NCI-H345 (cell line): ENCODE measurements at regions not wholly inside any gene's neighbourhood (a gene's known extent, or its start where the extent isn't known, plus 50 kb on each side); places are given as distances from the start of the nearest gene placed in this dataset.
A peak's percentile ranks its signal among the peaks of the same experiment; 100 is the strongest.

Experiments used
- DNase-seq: peaks from one replicate; lab custom pipeline; 2025; lab: John Stamatoyannopoulos, UW

DNA sequence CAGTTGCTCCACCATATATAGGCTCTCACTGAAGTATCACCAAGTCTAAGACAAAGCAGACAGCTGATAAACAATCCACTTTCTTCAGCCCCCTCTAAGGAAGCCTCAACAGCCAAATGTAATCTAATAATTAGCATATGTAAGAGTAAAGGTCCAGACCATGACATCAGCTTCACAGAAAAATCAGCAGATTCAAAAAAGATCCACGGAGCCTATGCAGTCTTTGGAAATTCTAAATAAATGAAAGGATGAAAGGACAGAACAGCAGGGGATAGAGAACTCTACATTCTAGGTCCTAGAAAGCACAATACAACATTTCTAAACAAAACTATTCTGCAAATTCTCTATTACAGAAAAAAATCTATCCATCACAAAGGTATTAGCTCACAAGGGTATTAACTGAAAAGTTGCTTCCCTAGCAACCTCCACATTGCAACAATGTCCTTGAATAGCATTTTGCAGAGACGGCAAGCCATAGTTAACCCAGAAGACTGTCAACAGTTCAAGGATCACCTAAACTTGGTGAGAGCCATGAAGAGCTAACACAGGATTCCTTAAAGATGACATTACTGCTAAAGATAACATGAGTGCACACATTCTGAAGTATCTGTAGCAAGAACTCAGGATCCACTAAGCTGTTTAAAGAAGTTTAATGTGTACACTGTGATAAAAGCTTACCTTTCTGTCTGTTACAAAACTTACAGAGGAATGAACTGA, 74.3 kb downstream of the SIPA1L2 start:
- DNase-seq: no peak

DNA sequence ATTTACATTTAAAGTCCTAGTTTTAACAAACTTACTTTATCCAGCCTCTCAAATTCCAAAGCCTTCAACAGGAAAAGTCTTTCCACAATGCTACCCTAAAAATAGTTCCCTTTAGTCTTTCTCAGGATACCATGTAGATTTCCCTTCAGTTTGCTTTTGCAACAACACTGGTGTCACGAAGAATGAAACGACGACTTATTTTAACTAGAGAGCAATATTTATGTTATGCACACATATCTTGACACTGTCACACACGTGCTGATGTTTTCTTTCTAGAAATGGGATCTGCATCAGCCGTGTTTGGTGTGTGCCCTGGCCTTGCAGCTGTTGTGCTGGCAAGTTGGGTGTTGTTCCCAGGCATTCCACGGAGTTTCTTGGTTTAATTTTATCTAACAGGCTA, 75.5 kb downstream of the SIPA1L2 start:
- DNase-seq: no peak

- DNase-seq: no peak
Measured at GRCh38 chr1:232553809-232554208, 76.1 kb downstream of the SIPA1L2 start.

- no peak for DNase-seq
Measured at GRCh38 chr1:232553050-232553754, 76.7 kb downstream of the SIPA1L2 start.

- DNase-seq: no peak
Measured at GRCh38 chr1:232551386-232551785, 78.5 kb downstream of the SIPA1L2 start.

- DNase-seq: no peak
Measured at GRCh38 chr1:232550007-232550406, 79.9 kb downstream of the SIPA1L2 start.

DNA sequence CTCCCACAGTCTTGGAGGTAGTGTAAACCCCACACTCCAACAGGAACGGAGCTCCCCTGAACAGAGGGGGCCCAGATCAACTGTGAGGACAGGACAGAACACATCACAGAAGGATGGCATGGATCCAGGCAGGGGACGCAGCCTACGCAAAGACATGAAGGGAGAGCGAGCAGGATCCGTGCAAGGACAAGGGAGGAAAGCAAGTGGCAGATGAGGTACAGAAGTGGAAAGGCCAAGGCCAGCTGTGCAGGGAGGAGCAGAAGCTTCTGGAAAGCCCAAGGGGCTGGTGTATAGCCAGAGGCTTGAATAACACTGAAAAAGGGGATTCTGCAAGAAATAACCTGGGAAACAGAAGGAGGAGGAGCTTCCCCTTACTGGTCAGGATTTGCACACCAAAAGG, 81.2 kb downstream of the SIPA1L2 start:
- DNase-seq: no peak

GRCh38 chr1:232547938-232548484, 81.9 kb downstream of the SIPA1L2 start:
- peak; percentile 16 for DNase-seq

GRCh38 chr1:232542633-232543593, 87.0 kb downstream of the SIPA1L2 start:
- peak; percentile 73 for DNase-seq

GRCh38 chr1:232538943-232539302, 91.0 kb downstream of the SIPA1L2 start:
- no peak for DNase-seq

DNA sequence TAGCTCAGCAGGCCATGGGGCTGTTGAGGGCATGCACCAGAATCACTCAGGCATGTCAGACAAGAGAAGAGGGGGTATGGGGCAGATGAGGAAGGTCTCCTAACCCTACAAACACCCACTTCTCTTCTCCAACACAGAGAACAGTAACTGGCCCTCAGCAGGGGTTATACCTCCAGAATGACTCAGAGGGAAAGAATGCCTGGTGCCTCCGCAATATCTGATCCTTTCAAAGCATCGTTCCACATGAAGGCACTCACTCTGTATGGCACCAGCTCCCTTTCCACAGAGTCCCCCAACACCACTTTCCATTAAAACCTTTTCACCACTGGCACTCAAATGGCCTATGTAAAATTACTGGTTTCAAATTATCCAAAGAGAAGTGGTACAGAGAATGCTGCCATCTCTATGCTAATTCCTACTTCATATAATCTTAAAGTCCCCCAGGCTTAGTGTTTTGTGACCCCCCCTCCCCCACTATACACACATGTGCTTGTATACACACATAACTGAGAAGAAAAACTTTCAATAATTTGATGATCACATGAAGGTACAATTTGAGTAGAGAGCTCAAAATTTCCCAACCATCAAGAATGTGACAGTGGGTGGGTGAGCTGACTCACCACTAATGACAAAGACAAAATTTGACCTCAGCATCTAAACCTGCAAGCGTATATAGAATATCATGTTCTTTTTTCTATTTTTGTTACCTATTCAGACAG, 91.5 kb downstream of the SIPA1L2 start:
- DNase-seq: peak; percentile 36

DNA sequence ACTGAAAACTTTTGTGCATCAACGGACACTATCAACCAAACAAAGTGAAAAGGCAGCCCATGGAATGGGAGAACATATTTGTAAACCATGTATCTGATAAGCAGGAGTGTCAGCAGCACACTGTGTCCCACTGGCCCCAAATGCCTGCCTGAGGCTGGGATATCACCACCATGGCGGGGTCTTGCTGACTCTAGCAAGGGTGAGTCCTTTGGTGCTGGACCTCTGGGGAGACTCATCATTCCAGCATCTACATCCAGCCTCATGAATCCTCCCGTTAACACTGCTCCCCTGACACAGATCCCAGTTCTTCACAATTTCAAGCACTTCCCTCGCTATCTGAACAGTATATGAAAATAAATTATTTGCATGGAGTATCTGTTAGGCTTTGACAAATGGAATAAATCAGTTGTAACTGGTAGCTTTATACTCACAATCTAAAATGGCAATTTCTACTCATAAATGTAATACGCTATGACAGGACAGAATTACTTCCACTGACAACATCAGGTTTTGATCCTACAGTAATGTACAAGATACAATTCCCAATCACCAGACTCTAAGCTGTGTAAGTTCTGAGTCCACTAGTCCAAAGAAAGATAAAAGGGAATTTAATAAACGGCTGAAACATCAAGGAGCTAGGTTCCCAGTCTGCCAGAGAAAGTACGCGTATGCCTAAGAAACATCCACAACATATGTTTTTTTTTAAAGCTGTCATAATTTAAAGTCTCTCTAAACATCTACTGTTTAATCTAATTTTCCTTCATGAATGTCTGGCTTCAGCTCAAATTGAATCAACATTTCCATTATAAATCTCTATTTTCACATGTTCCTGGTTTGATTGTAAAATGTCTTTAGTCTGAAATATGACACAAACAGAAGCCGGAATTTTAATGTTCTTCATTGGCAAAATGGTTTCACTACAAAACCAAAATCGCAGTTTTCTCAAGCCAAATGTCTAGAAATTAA, 95.1 kb downstream of the SIPA1L2 start:
- DNase-seq: no peak

- peak; percentile 23 for DNase-seq
Measured at GRCh38 chr1:232533328-232533727, 96.6 kb downstream of the SIPA1L2 start.

DNA sequence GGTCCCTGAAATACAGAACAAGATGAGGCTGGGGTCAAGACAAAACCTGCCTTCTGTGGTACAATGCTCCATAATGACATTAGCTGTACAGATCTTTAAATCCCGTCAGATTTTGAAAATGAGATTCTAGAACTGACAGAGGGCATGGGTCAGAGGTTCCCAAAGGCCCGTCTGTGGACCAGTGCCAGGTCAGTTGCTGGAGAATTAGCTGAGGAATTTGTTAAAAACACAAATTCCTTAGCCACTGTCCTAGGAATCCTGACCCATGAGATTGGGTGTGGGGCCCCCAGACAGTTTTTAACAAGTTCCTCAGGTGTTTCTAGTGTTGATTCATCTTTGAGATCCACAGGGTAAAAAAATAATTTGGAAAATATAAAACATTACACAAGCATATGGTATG, 97.0 kb downstream of the SIPA1L2 start:
- DNase-seq: no peak

- DNase-seq: no peak
Measured at GRCh38 chr1:232531291-232531690, 98.6 kb downstream of the SIPA1L2 start.

- no peak for DNase-seq
Measured at GRCh38 chr1:232529747-232530146, 100.2 kb downstream of the SIPA1L2 start.

DNA sequence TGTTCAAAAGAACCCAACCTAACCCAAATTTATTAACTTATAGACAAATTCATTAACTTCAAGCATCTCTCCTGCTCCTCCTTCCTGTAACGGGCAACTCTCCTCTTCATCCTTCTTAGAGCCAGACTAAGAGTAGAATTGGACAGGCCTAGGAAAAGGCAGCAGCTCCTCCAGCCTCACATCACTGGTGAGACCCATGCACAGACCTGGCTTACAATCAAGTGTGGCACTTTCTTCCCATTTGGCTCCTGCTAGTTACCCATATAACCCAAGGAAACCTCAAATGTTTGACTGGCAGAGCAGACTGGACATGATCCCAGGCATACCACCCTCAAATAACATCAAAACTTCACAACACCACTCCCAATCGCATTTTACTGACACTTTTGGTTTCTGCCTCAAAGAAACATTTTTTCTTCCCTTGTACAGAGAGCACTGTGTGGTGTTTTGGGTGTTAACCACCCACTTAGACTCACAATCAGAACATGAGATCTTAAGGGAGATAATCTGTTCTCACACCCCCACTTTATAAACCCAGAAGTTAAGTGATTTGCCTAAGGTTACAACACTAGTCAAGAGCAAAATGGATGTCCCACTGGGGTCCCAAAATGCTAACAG, 101.4 kb downstream of the SIPA1L2 start:
- DNase-seq: no peak

DNA sequence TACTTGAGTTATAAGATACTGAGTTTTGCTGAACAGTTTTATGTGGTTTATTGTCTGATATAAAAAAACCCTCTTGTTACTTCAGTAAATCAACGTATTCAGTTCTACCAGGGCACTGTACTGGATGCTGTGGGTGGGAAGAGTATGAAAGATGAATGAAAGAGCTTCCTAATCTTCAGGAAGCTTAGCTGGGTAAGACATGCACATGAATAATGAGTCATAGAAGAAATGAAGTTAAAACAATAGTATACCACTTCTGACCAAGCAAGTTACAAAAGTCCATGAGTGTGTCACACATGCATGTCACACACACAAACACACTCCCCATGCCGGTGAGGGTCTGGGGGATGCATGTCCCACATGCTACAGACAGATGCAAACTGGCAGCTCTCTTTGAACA, 105.9 kb downstream of the SIPA1L2 start:
- DNase-seq: no peak

- no peak for DNase-seq
Measured at GRCh38 chr1:232522189-232522588, 107.7 kb downstream of the SIPA1L2 start.

DNA sequence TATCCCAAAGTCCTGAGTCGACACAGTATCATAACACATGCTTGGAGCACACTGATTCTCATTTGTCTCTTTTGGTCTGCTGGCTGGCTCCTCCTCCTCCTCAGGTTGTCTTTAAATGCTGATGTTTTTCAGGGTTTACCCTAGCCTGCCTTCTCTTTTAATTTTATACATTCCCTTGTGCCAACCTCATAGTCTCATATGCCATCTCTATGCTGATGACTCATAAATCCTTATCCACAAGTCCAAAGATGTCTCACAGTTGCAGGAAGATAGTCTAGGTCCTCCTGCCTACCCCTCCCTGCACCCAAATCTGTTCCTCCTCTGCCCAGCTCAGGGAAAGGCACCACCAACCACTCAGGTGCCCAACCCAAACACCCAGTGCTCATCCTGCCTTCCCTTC, 108.3 kb downstream of the SIPA1L2 start:
- no peak for DNase-seq
